ENCODE measurements at regions not wholly inside any gene's neighbourhood (a gene's known extent, or its start where the extent isn't known, plus 50 kb on each side); places are given as distances from the start of the nearest gene placed in this dataset.

DNA sequence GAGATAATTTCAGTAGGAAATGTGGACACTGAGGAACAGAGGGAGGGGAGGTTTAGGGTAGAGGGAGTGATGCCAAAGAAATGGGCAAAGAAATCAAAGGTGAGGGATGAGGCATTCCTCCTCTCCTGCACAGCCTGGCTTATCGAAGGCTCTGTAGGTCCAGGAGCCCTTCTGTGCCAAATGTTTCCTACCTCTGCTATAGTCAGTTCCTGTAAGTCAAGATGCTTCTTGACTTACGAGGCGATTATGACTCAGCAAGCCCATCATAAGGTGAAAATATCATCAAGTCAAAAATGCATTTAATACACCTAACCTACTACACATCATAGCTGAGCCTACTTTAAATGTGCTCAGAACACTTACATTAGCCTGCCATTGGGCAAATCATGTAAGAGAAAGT lies 60.0 kb upstream of the ARHGAP24 start:
- no peaks in the 10 kb centered on the region for H3K27me3 ChIP-seq (ENCODE audit: control insufficient read depth in 2 of 2, insufficient read depth in 2 of 2, low read length in 2 of 2)
- no peak overlapping the region for H3K4me3 ChIP-seq (replicated peaks in 1 of 3; ENCODE audit: insufficient read depth in 1 of 3, low read depth in 1 of 3, low read length in 3 of 3)
- H3K4me2 ChIP-seq (ENCODE audit: insufficient read depth, low read length), result no peak overlapping the region
- no peaks in the 10 kb centered on the region for H3K9me1 ChIP-seq (replicated peaks; ENCODE audit: control insufficient read depth, extremely low read depth, insufficient read depth, low read length)
- no peak for DNase-seq (ENCODE audit: low read depth, low spot score)
- dilution Hi-C loops (cut with MboI; ENCODE audit: extremely low pct_ligation_motif_present, low sequenced_read_pairs), result no loop called here
- no peak overlapping the region for H2AFZ ChIP-seq (ENCODE audit: low read depth, low read length)
- no peaks in the 10 kb centered on the region for H3K79me2 ChIP-seq (ENCODE audit: control insufficient read depth, insufficient read depth, low read length)
- ChIA-PET POLR2A (no interaction called here), CTCF (no interaction called here)
- no peaks in the 10 kb centered on the region for H3K9me3 ChIP-seq (replicated peaks; ENCODE audit: control insufficient read depth, insufficient read depth, low read length)
- H3K4me1 ChIP-seq (ENCODE audit: control insufficient read depth, extremely low read depth, insufficient read depth, low read length), result no peaks in the 10 kb centered on the region
- H3K27ac ChIP-seq (ENCODE audit: insufficient read depth, low read depth, low read length), result no peak overlapping the region
- TF ChIP-seq FOS (IDR thresholded peaks at IDR 0.05; ENCODE audit: borderline replicate concordance, insufficient read depth, low read length) (no peak), MYC (IDR thresholded peaks at IDR 0.05; ENCODE audit: low read depth, low read length) (no peak), GATA2 (IDR thresholded peaks at IDR 0.05; ENCODE audit: insufficient read depth, insufficient read length, low read depth, low read length) (no peak), JUN (IDR thresholded peaks at IDR 0.05; ENCODE audit: borderline replicate concordance, insufficient read depth, insufficient read length, low read depth) (no peak), POLR2AphosphoS5 (IDR thresholded peaks at IDR 0.05; ENCODE audit: insufficient read depth, low read depth, low read length) (no peak), EZH2 (IDR thresholded peaks at IDR 0.05; ENCODE audit: borderline replicate concordance, low read depth, low read length, severe bottlenecking) (no peak)
- TF ChIP-seq, protein P1, sequence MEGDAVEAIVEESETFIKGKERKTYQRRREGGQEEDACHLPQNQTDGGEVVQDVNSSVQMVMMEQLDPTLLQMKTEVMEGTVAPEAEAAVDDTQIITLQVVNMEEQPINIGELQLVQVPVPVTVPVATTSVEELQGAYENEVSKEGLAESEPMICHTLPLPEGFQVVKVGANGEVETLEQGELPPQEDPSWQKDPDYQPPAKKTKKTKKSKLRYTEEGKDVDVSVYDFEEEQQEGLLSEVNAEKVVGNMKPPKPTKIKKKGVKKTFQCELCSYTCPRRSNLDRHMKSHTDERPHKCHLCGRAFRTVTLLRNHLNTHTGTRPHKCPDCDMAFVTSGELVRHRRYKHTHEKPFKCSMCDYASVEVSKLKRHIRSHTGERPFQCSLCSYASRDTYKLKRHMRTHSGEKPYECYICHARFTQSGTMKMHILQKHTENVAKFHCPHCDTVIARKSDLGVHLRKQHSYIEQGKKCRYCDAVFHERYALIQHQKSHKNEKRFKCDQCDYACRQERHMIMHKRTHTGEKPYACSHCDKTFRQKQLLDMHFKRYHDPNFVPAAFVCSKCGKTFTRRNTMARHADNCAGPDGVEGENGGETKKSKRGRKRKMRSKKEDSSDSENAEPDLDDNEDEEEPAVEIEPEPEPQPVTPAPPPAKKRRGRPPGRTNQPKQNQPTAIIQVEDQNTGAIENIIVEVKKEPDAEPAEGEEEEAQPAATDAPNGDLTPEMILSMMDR (IDR thresholded peaks at IDR 0.05; ENCODE audit: extremely low read depth in 1 of 2, insufficient read depth in 1 of 2, low read depth in 1 of 2, low read length in 2 of 2), result no peak
- TF ChIP-seq, protein P2, sequence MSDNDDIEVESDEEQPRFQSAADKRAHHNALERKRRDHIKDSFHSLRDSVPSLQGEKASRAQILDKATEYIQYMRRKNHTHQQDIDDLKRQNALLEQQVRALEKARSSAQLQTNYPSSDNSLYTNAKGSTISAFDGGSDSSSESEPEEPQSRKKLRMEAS (IDR thresholded peaks at IDR 0.05; ENCODE audit: insufficient read depth, insufficient read length), result no peak
- no peaks in the 10 kb centered on the region for H4K20me1 ChIP-seq (replicated peaks; ENCODE audit: control insufficient read depth, extremely low read depth, insufficient read depth, low read length)
- no TSS peak for BruUV-seq (replicated peaks)
- no peak for FAIRE-seq
- intact Hi-C loops (cut with micrococcal nuclease), result no loop called here
- no peaks in the 10 kb centered on the region for H3K36me3 ChIP-seq (ENCODE audit: control insufficient read depth in 2 of 2, extremely low read depth in 1 of 2, insufficient read depth in 2 of 2, low read length in 2 of 2)
- H3K9ac ChIP-seq (replicated peaks; ENCODE audit: extremely low read depth, insufficient read depth, low read length), result no peak overlapping the region
